Mesodermal cell (in vitro differentiated cells): ENCODE measurements at regions not wholly inside any gene's neighbourhood (a gene's known extent, or its start where the extent isn't known, plus 50 kb on each side); places are given as distances from the start of the nearest gene placed in this dataset.

Source experiments
- H3K27ac ChIP-seq: 2 replicates; pipeline ENCODE4 v1.7.0; 2013; ENCODE audit warnings: mild to moderate bottlenecking, low read depth, low read length, moderate library complexity; ENCODE audit not compliant: severe bottlenecking
- H3K36me3 ChIP-seq: 2 replicates; pipeline ENCODE4 v1.7.1; 2013; ENCODE audit warnings: mild to moderate bottlenecking, low read length, moderate library complexity; ENCODE audit not compliant: control insufficient read depth, insufficient read depth
- H3K4me1 ChIP-seq: one replicate; pipeline ENCODE4 v1.7.1; 2013; ENCODE audit warnings: mild to moderate bottlenecking, low read length; ENCODE audit not compliant: insufficient read depth, control insufficient read depth, poor library complexity, severe bottlenecking
- H3K4me3 ChIP-seq: 2 replicates; pipeline ENCODE4 v1.7.0; 2013; ENCODE audit warnings: low read length, control low read depth, mild to moderate bottlenecking; ENCODE audit not compliant: insufficient read depth, poor library complexity, severe bottlenecking; ENCODE audit errors: extremely low read depth
- H3K9me3 ChIP-seq: 2 replicates; pipeline ENCODE4 v1.7.1; 2013; ENCODE audit warnings: mild to moderate bottlenecking, low read length, moderate library complexity; ENCODE audit not compliant: control insufficient read depth
- WGBS, 2 experiments: methylation state at CpG; one replicate each; pipeline ENCODE4 v1.1.5; 2013; ENCODE audit warnings: missing lambda C conversion rate in 2 of 2; ENCODE audit not compliant: insufficient coverage in 2 of 2; 5-methylcytosine and 5-hydroxymethylcytosine counted together

- H3K36me3 ChIP-seq, result no peaks in the 10 kb centered on the region
- peak overlapping the region; percentile 23 for H3K27ac ChIP-seq
- no peak overlapping the region for H3K4me3 ChIP-seq
- H3K9me3 ChIP-seq, result no peaks in the 10 kb centered on the region
- H3K4me1 ChIP-seq, result peaks cover 41% of the 10 kb centered on the region
- 89 to 95% methylated on average over 1 to 3 of the region's 3 CpGs for WGBS, 2 experiments
Observed at GRCh38 chr4:182973511-182973911, 56.3 kb upstream of the DCTD start.

GRCh38 chr4:182971702-182972101, 54.5 kb upstream of the DCTD start:
- Histone ChIP-seq H3K36me3 (no peaks in the 10 kb centered on the region), H3K4me3 (no peak overlapping the region), H3K4me1 (peaks cover 28% of the 10 kb centered on the region), H3K27ac (no peak overlapping the region), H3K9me3 (no peaks in the 10 kb centered on the region)
- no CpG with 5 or more reads among the region's 3 CpGs for WGBS, 2 experiments

GRCh38 chr4:182969651-182970279, 52.6 kb upstream of the DCTD start:
- Histone ChIP-seq H3K4me3 (no peak overlapping the region), H3K27ac (no peak overlapping the region), H3K9me3 (no peaks in the 10 kb centered on the region), H3K4me1 (peaks cover 10% of the 10 kb centered on the region), H3K36me3 (no peaks in the 10 kb centered on the region)
- 89 to 94% methylated on average over 6 to 8 of the region's 9 CpGs for WGBS, 2 experiments

GRCh38 chr4:182968917-182969650, 51.9 kb upstream of the DCTD start:
- no peak overlapping the region for H3K4me3 ChIP-seq
- no peaks in the 10 kb centered on the region for H3K36me3 ChIP-seq
- WGBS, 2 experiments, result 77% methylated on average over 7 to 9 of the region's 11 CpGs
- peaks cover 4% of the 10 kb centered on the region for H3K4me1 ChIP-seq
- no peak overlapping the region for H3K27ac ChIP-seq
- H3K9me3 ChIP-seq, result no peaks in the 10 kb centered on the region

GRCh38 chr4:182967403-182967802, 50.2 kb upstream of the DCTD start:
- Histone ChIP-seq H3K4me3 (no peak overlapping the region), H3K4me1 (no peaks in the 10 kb centered on the region), H3K36me3 (no peaks in the 10 kb centered on the region)

More at GRCh38 chr4:182967403-182967802, 50.2 kb upstream of the DCTD start:
- H3K27ac ChIP-seq, result no peak overlapping the region
- H3K9me3 ChIP-seq, result no peaks in the 10 kb centered on the region
